ENCODE measurements at regions not wholly inside any gene's neighbourhood (a gene's known extent, or its start where the extent isn't known, plus 50 kb on each side); places are given as distances from the start of the nearest gene placed in this dataset.

DNA sequence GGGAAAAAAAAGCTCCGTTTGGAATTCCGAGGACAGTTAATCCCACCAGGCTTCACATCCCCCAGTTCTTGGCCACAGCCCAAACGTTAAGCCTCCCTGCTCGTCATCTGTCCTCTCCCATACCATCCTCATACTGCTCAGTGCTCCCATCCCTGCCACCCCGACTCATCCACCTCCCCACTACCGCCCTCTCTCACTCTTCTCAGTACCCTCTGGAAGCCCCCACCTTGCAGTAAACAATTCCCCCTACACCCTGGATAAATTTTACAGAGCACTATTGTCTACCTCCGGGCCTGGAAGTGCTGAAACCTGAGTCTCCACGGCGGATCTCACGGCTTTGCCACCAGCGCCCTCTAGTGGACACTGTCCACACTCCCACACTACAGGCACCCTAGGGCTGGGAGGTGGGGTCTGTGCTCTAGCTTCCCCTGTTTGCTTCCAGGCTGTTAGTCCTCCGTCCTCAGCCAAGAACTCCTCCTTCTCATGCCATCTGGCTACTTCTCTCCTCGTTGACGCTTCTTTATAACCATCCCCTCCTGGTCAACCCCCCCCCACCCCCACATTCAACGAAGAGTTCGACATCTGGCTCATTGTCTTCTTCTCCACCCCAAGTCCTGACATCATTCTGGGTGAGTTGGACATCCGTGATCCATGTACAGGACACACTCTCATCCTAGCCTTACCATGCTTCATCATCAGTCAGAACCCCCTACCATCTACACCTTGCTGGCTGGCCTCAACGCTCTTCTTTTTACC is 54.5 kb downstream of the RTL9 start:
- TF ChIP-seq YY1 (IDR thresholded peaks at IDR 0.05; ENCODE audit: insufficient read depth, insufficient read length), result no peak
- TF ChIP-seq ZNF274 (IDR thresholded peaks at IDR 0.05; ENCODE audit: low read depth, low read length), result no peak

Data from NT2/D1 (cell line).